K562 (cell line): ENCODE measurements at regions not wholly inside any gene's neighbourhood (a gene's known extent, or its start where the extent isn't known, plus 50 kb on each side); places are given as distances from the start of the nearest gene placed in this dataset.

Experiments
- E2F3 ChIP-seq: fragments of 250-450 bp; sonication (Bioruptor Pico); IDR thresholded peaks from 2 replicates; pipeline ENCODE4 v1.4.0; 2020; ENCODE audit warnings: mild to moderate bottlenecking
- GATAD2A ChIP-seq: fragments of 450-650 bp; IDR thresholded peaks from 2 replicates; pipeline ENCODE4 v1.6.1; 2017
- HMG20B ChIP-seq: fragments of 250-450 bp; sonication (Bioruptor Pico); IDR thresholded peaks from 2 replicates; pipeline ENCODE4 v1.5.0; 2021; ENCODE audit warnings: mild to moderate bottlenecking
- MBD2 ChIP-seq: sonication (generic); IDR thresholded peaks from 2 replicates; pipeline ENCODE4 v1.6.1; 2016; ENCODE audit warnings: low read depth, borderline replicate concordance
- PCBP1 ChIP-seq: fragments of 200-400 bp; formaldehyde crosslinking; IDR thresholded peaks from 2 replicates; pipeline ENCODE4 v1.6.1; 2018; ENCODE audit warnings: mild to moderate bottlenecking, low read depth, low read length; ENCODE audit not compliant: poor library complexity, severe bottlenecking
- PTBP1 ChIP-seq: fragments of 200-400 bp; formaldehyde crosslinking; IDR thresholded peaks from 2 replicates; pipeline ENCODE4 v1.6.1; 2017; ENCODE audit warnings: low read depth, low read length
- PTRF ChIP-seq: fragments of 450-650 bp; IDR thresholded peaks from 2 replicates; pipeline ENCODE4 v1.6.1; 2016; ENCODE audit warnings: mild to moderate bottlenecking, missing genetic modification characterization, missing compliant biosample characterization
- SNIP1 ChIP-seq: fragments of 450-650 bp; IDR thresholded peaks from 2 replicates; pipeline ENCODE4 v1.7.1; 2017; ENCODE audit warnings: low read depth, mild to moderate bottlenecking
- STAT5B ChIP-seq: fragments of 250-450 bp; sonication (Bioruptor Pico); IDR thresholded peaks from 2 replicates; pipeline ENCODE4 v1.8.0; 2021; ENCODE audit warnings: mild to moderate bottlenecking, inconsistent platforms
- ZFX ChIP-seq: sonication (generic); formaldehyde crosslinking; IDR thresholded peaks from 2 replicates; pipeline ENCODE4 v1.8.0; 2022; ENCODE audit warnings: mild to moderate bottlenecking, missing genetic modification reagents, moderate library complexity
- ZNF3 ChIP-seq: fragments of 250-450 bp; sonication (Bioruptor Pico); IDR thresholded peaks from 2 replicates; pipeline ENCODE4 v1.5.0; 2021; ENCODE audit warnings: mild to moderate bottlenecking, moderate library complexity
- ZNF75A ChIP-seq: fragments of 450-650 bp; formaldehyde crosslinking; IDR thresholded peaks from 2 replicates; pipeline ENCODE4 v1.4.0; 2020; ENCODE audit warnings: mild to moderate bottlenecking
- TF ChIP-seq, protein P1 (sequence below): fragments of 250-450 bp; sonication (Bioruptor Pico); IDR thresholded peaks from 2 replicates; pipeline ENCODE4 v1.5.0; 2022; ENCODE audit warnings: mild to moderate bottlenecking
- TF ChIP-seq, protein P2 (sequence below): fragments of 450-650 bp; conservative IDR thresholded peaks from 2 replicates; pipeline ENCODE4 v1.6.1; 2016; ENCODE audit warnings: missing genetic modification characterization, low read depth, mild to moderate bottlenecking, control low read depth, missing compliant biosample characterization
- TF ChIP-seq, protein P3 (sequence below): fragments of 250-450 bp; sonication (Bioruptor Pico); IDR thresholded peaks from 2 replicates; pipeline ENCODE4 v1.8.0; 2022; ENCODE audit warnings: inconsistent platforms, mild to moderate bottlenecking, moderate library complexity, borderline replicate concordance
- TF ChIP-seq, protein P4 (sequence below): fragments of 450-650 bp; IDR thresholded peaks from one replicate; pipeline ENCODE4 v1.6.1; 2018; ENCODE audit warnings: mild to moderate bottlenecking, moderate library complexity; ENCODE audit not compliant: partially characterized antibody
- TF ChIP-seq, protein P5 (sequence below): fragments of 250-450 bp; sonication (Bioruptor Pico); IDR thresholded peaks from 2 replicates; pipeline ENCODE4 v1.8.0; 2022; ENCODE audit warnings: inconsistent platforms
- TF ChIP-seq, protein P6 (sequence below): fragments of 450-650 bp; formaldehyde crosslinking; IDR thresholded peaks from 2 replicates; pipeline ENCODE4 v1.4.0; 2020; ENCODE audit warnings: mild to moderate bottlenecking, moderate library complexity

DNA sequence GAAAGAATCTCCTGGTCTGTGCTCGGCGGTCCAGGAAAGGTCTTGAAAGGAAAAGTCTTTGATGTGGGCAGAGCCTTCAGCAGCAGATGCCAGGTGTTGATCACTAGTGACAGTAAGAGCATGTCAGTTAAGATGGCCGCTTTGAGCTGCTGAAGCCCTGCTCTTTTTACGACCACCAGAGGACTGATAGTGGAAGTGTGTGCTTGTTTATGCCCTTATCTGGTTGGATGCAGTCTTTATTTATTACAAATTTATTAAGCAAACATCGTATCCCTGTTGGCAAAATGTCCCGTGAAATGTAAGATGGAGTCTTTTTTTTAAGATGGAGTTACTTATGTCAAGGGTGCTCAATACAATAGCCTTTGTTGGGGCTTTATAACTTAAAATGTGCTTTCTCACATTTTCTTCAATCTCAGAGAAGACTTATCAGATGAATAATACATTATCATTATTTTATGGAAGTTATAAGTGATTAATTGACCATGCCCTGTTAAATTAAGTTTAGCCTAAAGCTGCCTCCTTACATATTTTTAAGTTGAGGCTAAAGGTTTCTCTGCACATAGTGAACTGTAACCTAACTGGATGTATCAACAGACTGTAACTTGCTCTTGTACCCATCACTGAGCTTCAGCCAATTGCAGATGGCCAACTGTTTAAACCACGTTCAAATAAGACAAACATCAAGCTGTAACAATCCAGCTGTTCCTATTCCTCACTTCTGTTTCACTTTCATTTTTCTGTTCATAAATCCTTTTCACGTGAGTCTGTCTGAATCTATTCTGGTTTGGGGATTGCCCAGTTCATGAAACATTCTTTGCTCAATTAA lies 97.4 kb upstream of the PIK3CG start (continued):
- TF ChIP-seq, protein P1, sequence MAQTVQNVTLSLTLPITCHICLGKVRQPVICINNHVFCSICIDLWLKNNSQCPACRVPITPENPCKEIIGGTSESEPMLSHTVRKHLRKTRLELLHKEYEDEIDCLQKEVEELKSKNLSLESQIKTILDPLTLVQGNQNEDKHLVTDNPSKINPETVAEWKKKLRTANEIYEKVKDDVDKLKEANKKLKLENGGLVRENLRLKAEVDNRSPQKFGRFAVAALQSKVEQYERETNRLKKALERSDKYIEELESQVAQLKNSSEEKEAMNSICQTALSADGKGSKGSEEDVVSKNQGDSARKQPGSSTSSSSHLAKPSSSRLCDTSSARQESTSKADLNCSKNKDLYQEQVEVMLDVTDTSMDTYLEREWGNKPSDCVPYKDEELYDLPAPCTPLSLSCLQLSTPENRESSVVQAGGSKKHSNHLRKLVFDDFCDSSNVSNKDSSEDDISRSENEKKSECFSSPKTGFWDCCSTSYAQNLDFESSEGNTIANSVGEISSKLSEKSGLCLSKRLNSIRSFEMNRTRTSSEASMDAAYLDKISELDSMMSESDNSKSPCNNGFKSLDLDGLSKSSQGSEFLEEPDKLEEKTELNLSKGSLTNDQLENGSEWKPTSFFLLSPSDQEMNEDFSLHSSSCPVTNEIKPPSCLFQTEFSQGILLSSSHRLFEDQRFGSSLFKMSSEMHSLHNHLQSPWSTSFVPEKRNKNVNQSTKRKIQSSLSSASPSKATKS (CRISPR knock-in tag) = peak; percentile 87; the same call in 1 of the 2 replicates
- no peak for TF ChIP-seq MBD2
- TF ChIP-seq PTBP1 = no peak
- TF ChIP-seq, protein P2, sequence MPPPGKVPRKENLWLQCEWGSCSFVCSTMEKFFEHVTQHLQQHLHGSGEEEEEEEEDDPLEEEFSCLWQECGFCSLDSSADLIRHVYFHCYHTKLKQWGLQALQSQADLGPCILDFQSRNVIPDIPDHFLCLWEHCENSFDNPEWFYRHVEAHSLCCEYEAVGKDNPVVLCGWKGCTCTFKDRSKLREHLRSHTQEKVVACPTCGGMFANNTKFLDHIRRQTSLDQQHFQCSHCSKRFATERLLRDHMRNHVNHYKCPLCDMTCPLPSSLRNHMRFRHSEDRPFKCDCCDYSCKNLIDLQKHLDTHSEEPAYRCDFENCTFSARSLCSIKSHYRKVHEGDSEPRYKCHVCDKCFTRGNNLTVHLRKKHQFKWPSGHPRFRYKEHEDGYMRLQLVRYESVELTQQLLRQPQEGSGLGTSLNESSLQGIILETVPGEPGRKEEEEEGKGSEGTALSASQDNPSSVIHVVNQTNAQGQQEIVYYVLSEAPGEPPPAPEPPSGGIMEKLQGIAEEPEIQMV (tag) = peak; percentile 95
- TF ChIP-seq ZFX (CRISPR knock-in tag) = no peak
- no peak; the same call in 1 of the 2 replicates for TF ChIP-seq ZNF3 (CRISPR knock-in tag)
- peak; percentile 92 for TF ChIP-seq STAT5B
- TF ChIP-seq E2F3 (CRISPR knock-in tag) = peak; percentile 74
- TF ChIP-seq ZNF75A (CRISPR knock-in tag) = peak; percentile 71; the same call in 1 of the 2 replicates
- 0 out of 2 replicates have a peak, but pooled peaks have one; percentile 59 for TF ChIP-seq HMG20B (CRISPR knock-in tag)
- peak; percentile 67; the same call in 1 of the 2 replicates for TF ChIP-seq GATAD2A
- TF ChIP-seq, protein P3, sequence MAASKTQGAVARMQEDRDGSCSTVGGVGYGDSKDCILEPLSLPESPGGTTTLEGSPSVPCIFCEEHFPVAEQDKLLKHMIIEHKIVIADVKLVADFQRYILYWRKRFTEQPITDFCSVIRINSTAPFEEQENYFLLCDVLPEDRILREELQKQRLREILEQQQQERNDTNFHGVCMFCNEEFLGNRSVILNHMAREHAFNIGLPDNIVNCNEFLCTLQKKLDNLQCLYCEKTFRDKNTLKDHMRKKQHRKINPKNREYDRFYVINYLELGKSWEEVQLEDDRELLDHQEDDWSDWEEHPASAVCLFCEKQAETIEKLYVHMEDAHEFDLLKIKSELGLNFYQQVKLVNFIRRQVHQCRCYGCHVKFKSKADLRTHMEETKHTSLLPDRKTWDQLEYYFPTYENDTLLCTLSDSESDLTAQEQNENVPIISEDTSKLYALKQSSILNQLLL (CRISPR knock-in tag) = no peak
- peak; percentile 99 for TF ChIP-seq PTRF (tag)
- TF ChIP-seq SNIP1 = no peak
- no peak for TF ChIP-seq PCBP1
- TF ChIP-seq, protein P4, sequence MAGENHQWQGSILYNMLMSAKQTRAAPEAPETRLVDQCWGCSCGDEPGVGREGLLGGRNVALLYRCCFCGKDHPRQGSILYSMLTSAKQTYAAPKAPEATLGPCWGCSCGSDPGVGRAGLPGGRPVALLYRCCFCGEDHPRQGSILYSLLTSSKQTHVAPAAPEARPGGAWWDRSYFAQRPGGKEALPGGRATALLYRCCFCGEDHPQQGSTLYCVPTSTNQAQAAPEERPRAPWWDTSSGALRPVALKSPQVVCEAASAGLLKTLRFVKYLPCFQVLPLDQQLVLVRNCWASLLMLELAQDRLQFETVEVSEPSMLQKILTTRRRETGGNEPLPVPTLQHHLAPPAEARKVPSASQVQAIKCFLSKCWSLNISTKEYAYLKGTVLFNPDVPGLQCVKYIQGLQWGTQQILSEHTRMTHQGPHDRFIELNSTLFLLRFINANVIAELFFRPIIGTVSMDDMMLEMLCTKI = no peak
- TF ChIP-seq, protein P5, sequence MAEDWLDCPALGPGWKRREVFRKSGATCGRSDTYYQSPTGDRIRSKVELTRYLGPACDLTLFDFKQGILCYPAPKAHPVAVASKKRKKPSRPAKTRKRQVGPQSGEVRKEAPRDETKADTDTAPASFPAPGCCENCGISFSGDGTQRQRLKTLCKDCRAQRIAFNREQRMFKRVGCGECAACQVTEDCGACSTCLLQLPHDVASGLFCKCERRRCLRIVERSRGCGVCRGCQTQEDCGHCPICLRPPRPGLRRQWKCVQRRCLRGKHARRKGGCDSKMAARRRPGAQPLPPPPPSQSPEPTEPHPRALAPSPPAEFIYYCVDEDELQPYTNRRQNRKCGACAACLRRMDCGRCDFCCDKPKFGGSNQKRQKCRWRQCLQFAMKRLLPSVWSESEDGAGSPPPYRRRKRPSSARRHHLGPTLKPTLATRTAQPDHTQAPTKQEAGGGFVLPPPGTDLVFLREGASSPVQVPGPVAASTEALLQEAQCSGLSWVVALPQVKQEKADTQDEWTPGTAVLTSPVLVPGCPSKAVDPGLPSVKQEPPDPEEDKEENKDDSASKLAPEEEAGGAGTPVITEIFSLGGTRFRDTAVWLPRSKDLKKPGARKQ (CRISPR knock-in tag) = peak; percentile 93
- TF ChIP-seq, protein P6, sequence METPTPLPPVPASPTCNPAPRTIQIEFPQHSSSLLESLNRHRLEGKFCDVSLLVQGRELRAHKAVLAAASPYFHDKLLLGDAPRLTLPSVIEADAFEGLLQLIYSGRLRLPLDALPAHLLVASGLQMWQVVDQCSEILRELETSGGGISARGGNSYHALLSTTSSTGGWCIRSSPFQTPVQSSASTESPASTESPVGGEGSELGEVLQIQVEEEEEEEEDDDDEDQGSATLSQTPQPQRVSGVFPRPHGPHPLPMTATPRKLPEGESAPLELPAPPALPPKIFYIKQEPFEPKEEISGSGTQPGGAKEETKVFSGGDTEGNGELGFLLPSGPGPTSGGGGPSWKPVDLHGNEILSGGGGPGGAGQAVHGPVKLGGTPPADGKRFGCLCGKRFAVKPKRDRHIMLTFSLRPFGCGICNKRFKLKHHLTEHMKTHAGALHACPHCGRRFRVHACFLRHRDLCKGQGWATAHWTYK = peak; percentile 92
